DMS53 (cell line): ENCODE measurements at regions not wholly inside any gene's neighbourhood (a gene's known extent, or its start where the extent isn't known, plus 50 kb on each side); places are given as distances from the start of the nearest gene placed in this dataset.

Experiments used
- DNase-seq: peaks from one replicate; lab custom pipeline; 2025; lab: John Stamatoyannopoulos, UW

- DNase-seq = no peak
These were observed 126.9 kb downstream of the IPMK start for GRCh38 chr10:58140691-58141347.

- DNase-seq = no peak
These were observed 127.6 kb downstream of the IPMK start for GRCh38 chr10:58140054-58140453.

GRCh38 chr10:58137813-58138212 lies 129.9 kb downstream of the IPMK start:
- DNase-seq = no peak

GRCh38 chr10:58115218-58116050 lies 152.3 kb downstream of the IPMK start:
- no peak for DNase-seq

GRCh38 chr10:58109731-58110130 lies 158.0 kb downstream of the IPMK start:
- DNase-seq = no peak

- DNase-seq = no peak
These were observed 160.2 kb downstream of the IPMK start for GRCh38 chr10:58107506-58107905.

- DNase-seq = no peak
These were observed 161.3 kb downstream of the IPMK start for GRCh38 chr10:58106211-58107035.

- no peak for DNase-seq
These were observed 163.3 kb downstream of the IPMK start for GRCh38 chr10:58104351-58104751.

GRCh38 chr10:58102897-58103296 lies 164.8 kb downstream of the IPMK start:
- no peak for DNase-seq

- DNase-seq = no peak
These were observed 166.0 kb downstream of the IPMK start for GRCh38 chr10:58101682-58102081.

- DNase-seq = no peak
These were observed 172.5 kb downstream of the IPMK start for GRCh38 chr10:58094985-58095718.

- DNase-seq = no peak
These were observed 175.8 kb downstream of the IPMK start for GRCh38 chr10:58091886-58092285.

GRCh38 chr10:58089739-58090138 lies 178.0 kb downstream of the IPMK start:
- DNase-seq = no peak

GRCh38 chr10:58087896-58088295 lies 179.8 kb downstream of the IPMK start:
- DNase-seq = no peak

GRCh38 chr10:58086763-58087150 lies 180.9 kb downstream of the IPMK start:
- no peak for DNase-seq

GRCh38 chr10:58086144-58086762 lies 181.4 kb downstream of the IPMK start:
- DNase-seq = no peak

GRCh38 chr10:58082248-58082647 lies 185.4 kb downstream of the IPMK start:
- DNase-seq = no peak

- no peak for DNase-seq
These were observed 186.3 kb downstream of the IPMK start for GRCh38 chr10:58081353-58081752.

- no peak for DNase-seq
These were observed 188.2 kb downstream of the IPMK start for GRCh38 chr10:58079461-58079860.

- DNase-seq = no peak
These were observed 195.1 kb downstream of the IPMK start for GRCh38 chr10:58072634-58073033.

- DNase-seq = no peak
These were observed 196.7 kb downstream of the IPMK start for GRCh38 chr10:58070956-58071355.

- no peak for DNase-seq
These were observed 198.9 kb downstream of the IPMK start for GRCh38 chr10:58068809-58069208.
